ENCODE measurements at regions not wholly inside any gene's neighbourhood (a gene's known extent, or its start where the extent isn't known, plus 50 kb on each side); places are given as distances from the start of the nearest gene placed in this dataset.
A peak's percentile ranks its signal among the peaks of the same experiment; 100 is the strongest.
"Not testable (repeated sequence)": the region's sequence is repeated elsewhere in the genome, so short reads cannot be mapped to it uniquely, and the experiment has no call there.

GRCh38 chr2:161052214-161052613, 108.0 kb upstream of the TANK start:
- H3K4me3 Mint-ChIP-seq = no peak overlapping the region
- peaks cover 19% of the 10 kb centered on the region for H3K27me3 Mint-ChIP-seq
- no peaks in the 10 kb centered on the region for H3K4me1 Mint-ChIP-seq
- DNase-seq (ENCODE audit: low spot score in 2 of 2) = no peak
- no peak overlapping the region for H3K27ac Mint-ChIP-seq
- peaks cover 3% of the 10 kb centered on the region for H3K36me3 Mint-ChIP-seq
- H3K9me3 Mint-ChIP-seq = peaks cover 4% of the 10 kb centered on the region
- ATAC-seq (ENCODE audit: low read depth) = no peak

DNA sequence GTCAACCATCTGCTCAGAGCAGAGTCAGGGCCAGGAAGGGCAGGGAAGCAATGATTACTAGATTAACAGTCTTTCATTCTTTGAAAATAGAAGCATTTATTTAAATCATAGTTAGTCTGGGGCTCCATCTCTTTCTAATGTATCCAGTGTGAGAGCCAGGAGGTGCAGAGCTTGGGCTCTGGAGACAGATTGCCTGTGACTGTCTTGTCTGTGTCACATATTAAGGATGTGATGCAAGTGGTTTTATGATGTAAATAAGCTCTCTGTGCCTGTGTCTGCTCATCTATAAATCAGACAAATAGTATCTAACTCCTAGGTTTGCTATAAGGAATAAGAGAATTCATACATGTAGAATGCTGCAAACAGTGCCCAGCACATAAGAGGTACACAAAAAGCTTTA, 104.9 kb upstream of the TANK start:
- H3K27ac Mint-ChIP-seq = no peak overlapping the region
- ATAC-seq (ENCODE audit: low read depth) (no peak), DNase-seq (ENCODE audit: low spot score in 2 of 2) (no peak)
- peaks cover 4% of the 10 kb centered on the region for H3K9me3 Mint-ChIP-seq
- no peak overlapping the region for H3K4me3 Mint-ChIP-seq
- no peaks in the 10 kb centered on the region for H3K4me1 Mint-ChIP-seq
- peaks cover 16% of the 10 kb centered on the region for H3K27me3 Mint-ChIP-seq
- H3K36me3 Mint-ChIP-seq = peaks cover 3% of the 10 kb centered on the region

GRCh38 chr2:161059388-161059787, 100.8 kb upstream of the TANK start:
- H3K4me3 Mint-ChIP-seq = no peak overlapping the region
- peaks cover 4% of the 10 kb centered on the region for H3K4me1 Mint-ChIP-seq
- H3K36me3 Mint-ChIP-seq = peaks cover 3% of the 10 kb centered on the region
- peaks cover 4% of the 10 kb centered on the region for H3K9me3 Mint-ChIP-seq
- H3K27ac Mint-ChIP-seq = no peak overlapping the region
- H3K27me3 Mint-ChIP-seq = no peaks in the 10 kb centered on the region
- ATAC-seq (ENCODE audit: low read depth) = no peak
- DNase-seq (ENCODE audit: low spot score in 2 of 2) = no peak

GRCh38 chr2:161061786-161062185, 98.4 kb upstream of the TANK start:
- Mint-ChIP-seq H3K27ac (no peak overlapping the region), H3K27me3 (no peaks in the 10 kb centered on the region), H3K36me3 (peaks cover 3% of the 10 kb centered on the region), H3K9me3 (peaks cover 2% of the 10 kb centered on the region), H3K4me1 (peaks cover 4% of the 10 kb centered on the region), H3K4me3 (no peak overlapping the region)
- ATAC-seq (ENCODE audit: low read depth) (no peak), DNase-seq (ENCODE audit: low spot score in 2 of 2) (no peak)

DNA sequence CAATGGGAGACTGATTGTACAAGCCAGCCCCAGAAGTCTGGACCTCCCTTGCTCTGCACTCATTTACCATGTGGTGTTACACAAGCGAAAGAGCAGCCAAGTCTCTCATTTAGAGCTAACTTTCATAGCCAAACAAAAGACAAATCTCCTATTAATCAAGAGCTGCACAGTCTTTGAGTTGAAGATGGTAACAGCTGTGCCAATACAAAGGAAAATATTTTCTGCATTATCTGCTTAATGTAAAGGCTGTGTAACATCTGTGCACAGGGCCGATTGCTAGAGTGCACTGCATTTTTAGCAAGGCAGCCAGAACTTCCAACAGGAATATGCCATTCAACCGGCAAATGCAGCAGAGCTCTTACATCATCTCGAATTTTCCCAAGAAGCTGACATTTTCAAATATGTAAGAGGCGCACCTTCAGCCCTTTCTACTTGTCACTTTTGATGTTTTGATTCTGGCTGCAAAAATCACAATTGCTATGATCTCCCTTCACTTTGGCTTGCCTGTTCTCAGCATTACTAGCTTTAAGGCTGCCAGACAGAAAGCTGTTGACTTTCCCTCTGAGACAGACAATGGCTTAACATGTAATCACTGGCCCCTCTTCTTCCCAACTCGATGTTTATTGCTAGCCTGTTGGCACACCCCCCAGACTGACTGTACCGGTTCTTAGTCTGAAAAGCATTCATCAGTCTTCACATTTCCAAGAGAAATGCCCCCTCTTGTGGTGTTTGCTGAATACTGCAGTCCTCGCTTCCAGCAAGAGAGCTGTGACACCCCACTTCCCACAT, 96.9 kb upstream of the TANK start:
- Mint-ChIP-seq H3K4me1 (peaks cover 4% of the 10 kb centered on the region), H3K4me3 (no peak overlapping the region), H3K27me3 (no peaks in the 10 kb centered on the region), H3K9me3 (no peaks in the 10 kb centered on the region), H3K36me3 (no peaks in the 10 kb centered on the region), H3K27ac (peak overlapping the region; percentile 16)
- ATAC-seq (ENCODE audit: low read depth) (peak; percentile 91), DNase-seq (ENCODE audit: low spot score in 2 of 2) (peak; percentile 57 to 67)

DNA sequence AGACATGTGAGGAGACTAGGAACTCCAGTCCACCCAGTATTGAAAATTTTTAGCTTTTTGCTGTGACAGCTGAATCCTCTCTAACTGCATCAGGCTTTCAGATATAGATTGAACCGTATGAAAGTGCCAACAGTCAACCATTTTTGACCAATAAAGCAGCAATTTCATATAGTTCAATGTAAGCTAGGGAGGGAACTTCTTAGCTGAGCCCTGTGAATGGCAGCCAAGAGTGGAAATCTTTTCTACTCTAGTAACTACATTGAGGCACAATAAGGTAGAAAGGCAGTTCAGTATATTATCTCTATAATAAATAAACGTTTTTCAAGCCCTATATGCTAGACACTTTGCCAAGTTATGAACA, 96.3 kb upstream of the TANK start:
- Mint-ChIP-seq H3K9me3 (no peaks in the 10 kb centered on the region), H3K4me3 (no peak overlapping the region), H3K36me3 (no peaks in the 10 kb centered on the region), H3K4me1 (peaks cover 4% of the 10 kb centered on the region), H3K27ac (peak overlapping the region; percentile 16), H3K27me3 (no peaks in the 10 kb centered on the region)
- ATAC-seq (ENCODE audit: low read depth) (peak; percentile 39), DNase-seq (ENCODE audit: low spot score in 2 of 2) (no peak)

DNA sequence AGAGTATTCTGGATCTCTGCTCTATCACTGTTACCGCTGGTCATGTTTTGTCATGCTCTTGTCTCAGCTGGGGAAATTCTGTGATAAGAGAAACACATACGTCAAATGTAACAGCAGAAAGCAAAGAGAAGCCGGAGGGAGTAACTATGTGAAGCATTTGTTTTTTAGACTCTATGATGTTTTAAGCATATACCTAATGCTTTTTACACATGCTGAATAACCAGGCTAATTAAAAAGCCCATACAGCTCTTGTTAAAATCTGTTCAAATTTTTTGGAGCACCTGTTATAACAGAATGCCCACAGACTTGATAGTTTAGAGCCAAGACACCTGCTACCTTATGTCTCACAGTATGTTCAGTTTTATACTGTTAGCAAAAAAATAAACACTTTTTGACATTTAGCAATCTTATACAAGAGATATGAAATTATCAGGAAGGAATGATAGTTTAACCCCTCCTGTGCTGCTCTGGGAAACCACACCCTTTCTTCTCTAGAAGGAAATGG, 92.3 kb upstream of the TANK start:
- no peak overlapping the region for H3K27ac Mint-ChIP-seq
- H3K4me3 Mint-ChIP-seq = no peak overlapping the region
- DNase-seq (ENCODE audit: low spot score in 2 of 2) (no peak), ATAC-seq (ENCODE audit: low read depth) (no peak)
- H3K4me1 Mint-ChIP-seq = peaks cover 4% of the 10 kb centered on the region
- H3K27me3 Mint-ChIP-seq = no peaks in the 10 kb centered on the region
- H3K9me3 Mint-ChIP-seq = no peaks in the 10 kb centered on the region
- no peaks in the 10 kb centered on the region for H3K36me3 Mint-ChIP-seq

DNA sequence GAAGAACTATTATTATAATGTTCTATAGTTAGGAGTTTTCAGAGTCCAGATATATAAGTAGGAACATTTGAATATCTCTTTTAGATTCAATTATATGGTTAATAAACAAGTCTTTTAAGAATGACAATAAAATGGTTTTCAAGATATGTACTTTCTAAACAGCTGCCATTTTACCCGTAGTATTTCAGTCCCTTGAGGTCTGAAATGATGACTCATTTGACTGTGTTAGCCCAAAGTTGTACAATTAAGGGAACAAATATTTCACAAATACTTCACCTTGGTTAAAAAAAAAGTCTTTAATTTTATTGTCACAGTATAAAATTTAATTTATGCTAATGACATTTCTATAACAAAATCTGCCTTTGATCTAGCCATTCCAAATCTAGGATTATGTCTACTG, 91.6 kb upstream of the TANK start:
- ATAC-seq (ENCODE audit: low read depth) (no peak), DNase-seq (ENCODE audit: low spot score in 2 of 2) (no peak)
- no peaks in the 10 kb centered on the region for H3K27me3 Mint-ChIP-seq
- no peak overlapping the region for H3K4me3 Mint-ChIP-seq
- no peaks in the 10 kb centered on the region for H3K36me3 Mint-ChIP-seq
- no peak overlapping the region for H3K27ac Mint-ChIP-seq
- peaks cover 2% of the 10 kb centered on the region for H3K4me1 Mint-ChIP-seq
- no peaks in the 10 kb centered on the region for H3K9me3 Mint-ChIP-seq

- ATAC-seq (ENCODE audit: low read depth) = no peak
- DNase-seq (ENCODE audit: low spot score in 2 of 2) = no peak
- H3K27ac Mint-ChIP-seq = no peak overlapping the region
- H3K36me3 Mint-ChIP-seq = no peaks in the 10 kb centered on the region
- H3K27me3 Mint-ChIP-seq = no peaks in the 10 kb centered on the region
- H3K9me3 Mint-ChIP-seq = no peaks in the 10 kb centered on the region
- H3K4me1 Mint-ChIP-seq = no peaks in the 10 kb centered on the region
- no peak overlapping the region for H3K4me3 Mint-ChIP-seq
These were observed 89.3 kb upstream of the TANK start for GRCh38 chr2:161070693-161071479.

DNA sequence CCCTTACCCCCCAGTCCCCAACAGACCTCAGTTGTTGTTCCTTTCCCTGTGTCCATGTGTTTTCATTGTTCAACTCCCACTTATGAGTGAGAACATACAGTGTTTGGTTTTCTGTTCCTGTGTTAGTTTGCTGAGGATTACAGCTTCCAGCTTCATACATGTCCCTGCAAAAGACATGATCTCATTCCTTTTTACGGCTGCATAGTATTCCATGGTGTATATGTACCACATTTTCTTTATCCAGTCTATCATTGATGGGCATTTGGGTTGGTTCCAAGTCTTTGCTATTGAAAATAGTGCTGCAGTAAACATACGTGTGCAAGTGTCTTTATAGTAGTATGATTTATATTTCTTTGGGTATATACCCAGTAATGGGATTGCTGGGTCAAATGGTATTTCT, 87.8 kb upstream of the TANK start:
- not testable (repeated sequence) for H3K4me1 Mint-ChIP-seq; H3K4me3 Mint-ChIP-seq; DNase-seq (ENCODE audit: low spot score in 2 of 2); H3K36me3 Mint-ChIP-seq; H3K9me3 Mint-ChIP-seq; H3K27me3 Mint-ChIP-seq; ATAC-seq (ENCODE audit: low read depth); H3K27ac Mint-ChIP-seq

GRCh38 chr2:161075701-161076100, 84.5 kb upstream of the TANK start:
- Mint-ChIP-seq H3K9me3 (no peaks in the 10 kb centered on the region), H3K27me3 (no peaks in the 10 kb centered on the region), H3K4me3 (no peak overlapping the region), H3K27ac (no peak overlapping the region), H3K4me1 (peaks cover 12% of the 10 kb centered on the region), H3K36me3 (no peaks in the 10 kb centered on the region)
- DNase-seq (ENCODE audit: low spot score in 2 of 2) (no peak), ATAC-seq (ENCODE audit: low read depth) (no peak)

- H3K4me3 Mint-ChIP-seq = no peak overlapping the region
- no peaks in the 10 kb centered on the region for H3K9me3 Mint-ChIP-seq
- DNase-seq (ENCODE audit: low spot score in 2 of 2) (no peak), ATAC-seq (ENCODE audit: low read depth) (no peak)
- no peaks in the 10 kb centered on the region for H3K36me3 Mint-ChIP-seq
- H3K4me1 Mint-ChIP-seq = peaks cover 12% of the 10 kb centered on the region
- H3K27ac Mint-ChIP-seq = peak overlapping the region; percentile 19
- no peaks in the 10 kb centered on the region for H3K27me3 Mint-ChIP-seq
These were observed 83.3 kb upstream of the TANK start for GRCh38 chr2:161076936-161077335.

- ATAC-seq (ENCODE audit: low read depth) (peak; percentile 89), DNase-seq (ENCODE audit: low spot score in 2 of 2) (peak in 1 of 2 donors; percentile 10)
- H3K36me3 Mint-ChIP-seq = no peaks in the 10 kb centered on the region
- H3K27ac Mint-ChIP-seq = peak overlapping the region; percentile 19
- peaks cover 12% of the 10 kb centered on the region for H3K4me1 Mint-ChIP-seq
- peak overlapping the region; percentile 1 for H3K4me3 Mint-ChIP-seq
- no peaks in the 10 kb centered on the region for H3K27me3 Mint-ChIP-seq
- H3K9me3 Mint-ChIP-seq = no peaks in the 10 kb centered on the region
These were observed 82.6 kb upstream of the TANK start for GRCh38 chr2:161077367-161078210.

GRCh38 chr2:161078211-161078539, 82.1 kb upstream of the TANK start:
- ATAC-seq (ENCODE audit: low read depth) = no peak
- Mint-ChIP-seq H3K9me3 (no peaks in the 10 kb centered on the region), H3K4me3 (no peak overlapping the region), H3K27me3 (no peaks in the 10 kb centered on the region), H3K36me3 (no peaks in the 10 kb centered on the region), H3K27ac (no peak overlapping the region), H3K4me1 (peaks cover 12% of the 10 kb centered on the region)
- no peak for DNase-seq (ENCODE audit: low spot score in 2 of 2)

Measured in memory B cell (primary cell).